ENCODE measurements at regions not wholly inside any gene's neighbourhood (a gene's known extent, or its start where the extent isn't known, plus 50 kb on each side); places are given as distances from the start of the nearest gene placed in this dataset.

DNA sequence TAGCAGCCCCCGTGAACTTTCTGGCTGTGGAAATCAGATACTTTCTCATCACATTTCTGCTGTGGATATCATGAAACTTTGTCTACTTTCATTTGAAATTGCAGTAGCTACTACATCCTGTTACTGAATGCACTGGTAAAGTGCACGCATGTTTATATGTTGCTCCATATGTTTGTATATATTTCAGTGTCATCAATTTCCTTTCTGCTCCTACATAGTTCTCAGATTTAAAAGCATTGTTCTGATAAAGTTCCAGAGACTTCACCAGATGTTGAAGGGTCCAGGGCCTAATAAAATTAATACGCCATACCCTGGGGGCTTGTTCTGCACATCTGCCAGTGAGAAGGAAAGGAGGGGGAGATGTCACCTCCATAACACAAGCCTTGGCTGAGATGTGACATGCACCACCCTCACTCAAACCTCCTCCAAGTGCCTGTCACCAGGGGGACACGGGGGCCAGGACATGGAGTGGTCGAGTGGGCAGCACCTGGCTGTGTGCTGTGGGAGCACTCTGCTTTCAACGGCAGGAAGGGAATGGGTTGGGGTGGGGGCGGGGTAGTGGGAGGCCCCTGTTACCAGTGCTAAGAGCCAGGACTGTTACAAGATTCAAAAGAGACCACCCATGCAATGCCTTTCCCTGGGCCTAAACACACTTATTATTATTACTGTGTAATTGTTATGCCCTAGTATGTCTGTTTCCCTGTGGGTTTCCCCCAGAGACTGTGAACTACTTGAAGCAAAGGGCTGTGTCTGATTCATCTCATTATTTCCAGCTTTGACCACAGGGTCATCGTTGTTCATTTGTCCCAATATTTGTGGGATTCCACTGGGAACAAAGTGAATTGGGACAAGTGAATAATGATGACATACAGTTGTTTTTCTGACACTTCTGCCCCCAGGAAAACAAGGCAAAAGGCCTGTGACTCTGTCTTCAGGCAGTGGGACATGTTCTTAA lies 193.4 kb downstream of the FOXL1 start:
- TF ChIP-seq HDAC2 (IDR thresholded peaks at IDR 0.05) (no peak), FOXS1 (CRISPR knock-in tag; IDR thresholded peaks at IDR 0.05) (no peak), RNF2 (IDR thresholded peaks at IDR 0.05; ENCODE audit: borderline replicate concordance, low read depth) (no peak), MYC (IDR thresholded peaks at IDR 0.05; ENCODE audit: borderline replicate concordance, low read length) (no peak)
- no peaks in the 10 kb centered on the region for H3K9me3 ChIP-seq
- 54% methylated on average over 7 of the region's 8 CpGs for WGBS (ENCODE audit: missing lambda C conversion rate)
- ChIA-PET POLR2A (no interaction called here), CTCF (interaction anchor here (1.2 to 1.9 kb wide), 5 partner anchors 10 to 291 kb away, joined by 3 to 8 read pairs (median 4); no protein-coding TSS in a partner anchor)
- no peak overlapping the region for H3K4me3 ChIP-seq
- ATAC-seq (no peak), FAIRE-seq (no peak), DNase-seq (ENCODE audit: low read depth in 1 of 2, low spot score in 1 of 2) (no peak)
- no peak overlapping the region for H3K4me2 ChIP-seq
- H3K4me1 ChIP-seq, result peaks cover 9% of the 10 kb centered on the region; the same call in 2 of the 3 replicates
- H3K27ac ChIP-seq, result no peak overlapping the region

DNA sequence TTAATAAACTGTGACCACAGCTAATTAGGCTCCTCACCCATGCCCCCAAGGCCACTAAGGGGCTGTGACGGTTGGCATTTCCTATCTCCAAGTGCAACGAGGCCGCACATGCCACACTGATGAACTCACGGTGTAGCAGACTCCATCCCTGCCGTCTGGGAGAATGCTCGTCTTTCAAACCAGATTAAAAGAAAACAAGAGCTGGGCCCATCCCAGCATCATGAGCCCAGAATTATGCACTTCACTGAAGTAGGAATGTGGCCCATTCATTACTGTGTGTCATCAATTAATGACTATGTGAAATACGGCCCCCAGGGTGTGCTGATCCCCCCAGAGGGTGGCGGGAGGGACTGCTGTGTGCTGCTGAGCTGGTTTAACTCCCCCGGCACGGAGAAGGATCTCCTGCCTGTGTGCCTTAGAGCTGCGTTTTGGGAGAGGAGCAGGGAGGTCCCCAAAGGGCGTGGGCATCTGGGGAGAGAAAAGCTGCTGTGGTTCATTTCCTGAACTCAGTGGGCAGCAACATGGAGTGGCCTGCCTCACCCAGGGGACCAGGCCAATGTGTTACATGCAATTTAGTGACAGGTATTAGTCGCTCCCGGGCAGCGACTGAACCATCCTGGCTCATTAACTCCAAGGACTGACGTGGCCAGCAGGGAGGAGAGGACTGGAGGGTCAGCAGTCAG lies 194.5 kb downstream of the FOXL1 start:
- 79% methylated on average over 16 of the region's 16 CpGs for WGBS (ENCODE audit: missing lambda C conversion rate)
- no peaks in the 10 kb centered on the region for H3K9me3 ChIP-seq
- H3K4me2 ChIP-seq, result no peak overlapping the region
- CTCF ChIA-PET, result interaction anchor here (2.3 to 3.5 kb wide), 2 partner anchors 12 to 290 kb away, joined by 9 to 17 read pairs; no protein-coding TSS in a partner anchor
- DNase-seq (ENCODE audit: low read depth in 1 of 2, low spot score in 1 of 2) (no peak), FAIRE-seq (no peak), ATAC-seq (no peak)
- TF ChIP-seq HOXB5 (CRISPR knock-in tag; IDR thresholded peaks at IDR 0.05) (no peak), FOXS1 (CRISPR knock-in tag; IDR thresholded peaks at IDR 0.05) (no peak), HEYL (CRISPR knock-in tag; IDR thresholded peaks at IDR 0.05) (no peak), TP53 (CRISPR knock-in tag; IDR thresholded peaks at IDR 0.05) (no peak), EP300 (IDR thresholded peaks at IDR 0.05) (no peak), CBX2 (IDR thresholded peaks at IDR 0.05; ENCODE audit: borderline replicate concordance, low read depth) (no peak), ZNF302 (CRISPR knock-in tag; IDR thresholded peaks at IDR 0.05) (no peak), CEBPB (IDR thresholded peaks at IDR 0.05) (no peak), EHMT2 (IDR thresholded peaks at IDR 0.05; ENCODE audit: low read depth) (no peak), FOSB (CRISPR knock-in tag; IDR thresholded peaks at IDR 0.05) (no peak), KDM5A (IDR thresholded peaks at IDR 0.05) (no peak), MYC (IDR thresholded peaks at IDR 0.05; ENCODE audit: borderline replicate concordance, low read length) (no peak), RFX5 (IDR thresholded peaks at IDR 0.05) (no peak)
- TF ChIP-seq, protein P1, sequence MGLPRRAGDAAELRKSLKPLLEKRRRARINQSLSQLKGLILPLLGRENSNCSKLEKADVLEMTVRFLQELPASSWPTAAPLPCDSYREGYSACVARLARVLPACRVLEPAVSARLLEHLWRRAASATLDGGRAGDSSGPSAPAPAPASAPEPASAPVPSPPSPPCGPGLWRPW (IDR thresholded peaks at IDR 0.05), result no peak
- TF ChIP-seq, protein P2, sequence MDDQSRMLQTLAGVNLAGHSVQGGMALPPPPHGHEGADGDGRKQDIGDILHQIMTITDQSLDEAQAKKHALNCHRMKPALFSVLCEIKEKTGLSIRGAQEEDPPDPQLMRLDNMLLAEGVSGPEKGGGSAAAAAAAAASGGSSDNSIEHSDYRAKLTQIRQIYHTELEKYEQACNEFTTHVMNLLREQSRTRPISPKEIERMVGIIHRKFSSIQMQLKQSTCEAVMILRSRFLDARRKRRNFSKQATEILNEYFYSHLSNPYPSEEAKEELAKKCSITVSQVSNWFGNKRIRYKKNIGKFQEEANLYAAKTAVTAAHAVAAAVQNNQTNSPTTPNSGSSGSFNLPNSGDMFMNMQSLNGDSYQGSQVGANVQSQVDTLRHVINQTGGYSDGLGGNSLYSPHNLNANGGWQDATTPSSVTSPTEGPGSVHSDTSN (IDR thresholded peaks at IDR 0.05), result no peak
- TF ChIP-seq, protein P3, sequence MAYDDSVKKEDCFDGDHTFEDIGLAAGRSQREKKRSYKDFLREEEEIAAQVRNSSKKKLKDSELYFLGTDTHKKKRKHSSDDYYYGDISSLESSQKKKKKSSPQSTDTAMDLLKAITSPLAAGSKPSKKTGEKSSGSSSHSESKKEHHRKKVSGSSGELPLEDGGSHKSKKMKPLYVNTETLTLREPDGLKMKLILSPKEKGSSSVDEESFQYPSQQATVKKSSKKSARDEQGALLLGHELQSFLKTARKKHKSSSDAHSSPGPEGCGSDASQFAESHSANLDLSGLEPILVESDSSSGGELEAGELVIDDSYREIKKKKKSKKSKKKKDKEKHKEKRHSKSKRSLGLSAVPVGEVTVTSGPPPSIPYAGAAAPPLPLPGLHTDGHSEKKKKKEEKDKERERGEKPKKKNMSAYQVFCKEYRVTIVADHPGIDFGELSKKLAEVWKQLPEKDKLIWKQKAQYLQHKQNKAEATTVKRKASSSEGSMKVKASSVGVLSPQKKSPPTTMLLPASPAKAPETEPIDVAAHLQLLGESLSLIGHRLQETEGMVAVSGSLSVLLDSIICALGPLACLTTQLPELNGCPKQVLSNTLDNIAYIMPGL (CRISPR knock-in tag; IDR thresholded peaks at IDR 0.05; ENCODE audit: borderline replicate concordance), result no peak
- POLR2A ChIA-PET, result no interaction called here
- H3K27ac ChIP-seq, result no peak overlapping the region
- H3K4me3 ChIP-seq, result no peak overlapping the region
- H3K4me1 ChIP-seq, result peaks cover 9% of the 10 kb centered on the region; the same call in 2 of the 3 replicates

DNA sequence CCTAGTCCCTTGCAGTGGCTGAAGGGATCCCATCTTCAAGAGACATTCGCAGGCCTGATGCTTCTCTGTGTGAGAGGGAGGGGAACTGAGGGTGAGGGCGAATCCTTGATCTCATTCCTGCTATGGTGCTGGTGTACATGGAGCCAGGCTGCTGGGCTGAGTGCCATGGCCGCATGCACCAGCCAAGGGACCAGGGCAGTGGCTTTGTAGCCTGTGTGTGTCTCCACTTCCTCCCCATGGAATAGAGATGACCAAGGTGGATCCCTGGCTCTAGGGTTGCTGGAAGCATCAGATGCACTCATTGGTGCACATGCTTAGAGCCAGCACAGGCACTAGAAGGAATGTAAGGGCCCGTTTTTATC lies 195.0 kb downstream of the FOXL1 start:
- FAIRE-seq, result no peak
- no peak overlapping the region for H3K4me2 ChIP-seq
- TF ChIP-seq SMC3 (IDR thresholded peaks at IDR 0.05) (no peak), CBX8 (IDR thresholded peaks at IDR 0.05) (no peak), EP300 (IDR thresholded peaks at IDR 0.05) (no peak), BHLHE40 (IDR thresholded peaks at IDR 0.05; ENCODE audit: low read depth, low read length) (no peak), ZNF302 (CRISPR knock-in tag; IDR thresholded peaks at IDR 0.05) (no peak), JUN (IDR thresholded peaks at IDR 0.05) (no peak), HDAC2 (IDR thresholded peaks at IDR 0.05) (no peak), FOXS1 (CRISPR knock-in tag; IDR thresholded peaks at IDR 0.05) (no peak)
- TF ChIP-seq, protein P4, sequence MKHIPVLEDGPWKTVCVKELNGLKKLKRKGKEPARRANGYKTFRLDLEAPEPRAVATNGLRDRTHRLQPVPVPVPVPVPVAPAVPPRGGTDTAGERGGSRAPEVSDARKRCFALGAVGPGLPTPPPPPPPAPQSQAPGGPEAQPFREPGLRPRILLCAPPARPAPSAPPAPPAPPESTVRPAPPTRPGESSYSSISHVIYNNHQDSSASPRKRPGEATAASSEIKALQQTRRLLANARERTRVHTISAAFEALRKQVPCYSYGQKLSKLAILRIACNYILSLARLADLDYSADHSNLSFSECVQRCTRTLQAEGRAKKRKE (CRISPR knock-in tag; IDR thresholded peaks at IDR 0.05; ENCODE audit: low read depth), result no peak
- TF ChIP-seq, protein P1 (IDR thresholded peaks at IDR 0.05), result no peak
- no peak for ATAC-seq
- H3K4me3 ChIP-seq, result no peak overlapping the region
- ChIA-PET CTCF (interaction anchor here (0.5 to 3.5 kb wide), 3 partner anchors 13 to 472 kb away, joined by 4 to 17 read pairs (median 9); no protein-coding TSS in a partner anchor), POLR2A (no interaction called here)
- H3K4me1 ChIP-seq, result peaks cover 9% of the 10 kb centered on the region; the same call in 2 of the 3 replicates
- DNase-seq (ENCODE audit: low read depth in 1 of 2, low spot score in 1 of 2), result no peak
- H3K27ac ChIP-seq, result no peak overlapping the region
- H3K9me3 ChIP-seq, result no peaks in the 10 kb centered on the region
- 62% methylated on average over 4 of the region's 4 CpGs for WGBS (ENCODE audit: missing lambda C conversion rate)

Measured in A549 (cell line).